ENCODE measurements at regions not wholly inside any gene's neighbourhood (a gene's known extent, or its start where the extent isn't known, plus 50 kb on each side); places are given as distances from the start of the nearest gene placed in this dataset.

GRCh38 chr4:11002961-11003360, 318.4 kb upstream of the CLNK start:
- TF ChIP-seq MAFK (IDR thresholded peaks at IDR 0.05; ENCODE audit: partially characterized antibody), result no peak
- TF ChIP-seq POLR2A (IDR thresholded peaks at IDR 0.05; ENCODE audit: low read length), result no peak
- TF ChIP-seq CTCF (IDR thresholded peaks at IDR 0.05), result no peak
- TF ChIP-seq BCL3 (IDR thresholded peaks at IDR 0.05), result no peak

Data from A549 (cell line).